ENCODE measurements at regions not wholly inside any gene's neighbourhood (a gene's known extent, or its start where the extent isn't known, plus 50 kb on each side); places are given as distances from the start of the nearest gene placed in this dataset.

GRCh38 chr12:127687181-127687580, 579.8 kb upstream of the TMEM132C start:
- DNase-seq, result no peak

GRCh38 chr12:127688906-127689428, 578.0 kb upstream of the TMEM132C start:
- no peak for DNase-seq

- DNase-seq, result no peak
Measured at GRCh38 chr12:127690161-127690560, 576.8 kb upstream of the TMEM132C start.

- DNase-seq, result no peak
Measured at GRCh38 chr12:127696963-127697362, 570.0 kb upstream of the TMEM132C start.

- no peak for DNase-seq
Measured at GRCh38 chr12:127703026-127703425, 563.9 kb upstream of the TMEM132C start.

GRCh38 chr12:127711108-127711507, 555.9 kb upstream of the TMEM132C start:
- no peak for DNase-seq

GRCh38 chr12:127712561-127712960, 554.4 kb upstream of the TMEM132C start:
- DNase-seq, result no peak

GRCh38 chr12:127716166-127716565, 550.8 kb upstream of the TMEM132C start:
- DNase-seq, result no peak

GRCh38 chr12:127717278-127717677, 549.7 kb upstream of the TMEM132C start:
- DNase-seq, result no peak

GRCh38 chr12:127720334-127720733, 546.6 kb upstream of the TMEM132C start:
- DNase-seq, result no peak

- no peak for DNase-seq
Measured at GRCh38 chr12:127722611-127723010, 544.4 kb upstream of the TMEM132C start.

GRCh38 chr12:127723251-127723650, 543.7 kb upstream of the TMEM132C start:
- DNase-seq, result no peak

GRCh38 chr12:127726671-127727315, 540.2 kb upstream of the TMEM132C start:
- DNase-seq, result no peak

GRCh38 chr12:127728285-127728684, 538.7 kb upstream of the TMEM132C start:
- no peak for DNase-seq

GRCh38 chr12:127728729-127729128, 538.2 kb upstream of the TMEM132C start:
- no peak for DNase-seq

- DNase-seq, result no peak
Measured at GRCh38 chr12:127729381-127729780, 537.6 kb upstream of the TMEM132C start.

- DNase-seq, result no peak
Measured at GRCh38 chr12:127731657-127732056, 535.3 kb upstream of the TMEM132C start.

- DNase-seq, result no peak
Measured at GRCh38 chr12:127742231-127742630, 524.7 kb upstream of the TMEM132C start.

GRCh38 chr12:127745469-127746212, 521.3 kb upstream of the TMEM132C start:
- DNase-seq, result no peak

- DNase-seq, result no peak
Measured at GRCh38 chr12:127749416-127749815, 517.6 kb upstream of the TMEM132C start.

GRCh38 chr12:127750076-127750840, 516.7 kb upstream of the TMEM132C start:
- DNase-seq, result no peak

- DNase-seq, result no peak
Measured at GRCh38 chr12:127752802-127753201, 514.2 kb upstream of the TMEM132C start.

- no peak for DNase-seq
Measured at GRCh38 chr12:127760357-127760756, 506.6 kb upstream of the TMEM132C start.

GRCh38 chr12:127760996-127761395, 506.0 kb upstream of the TMEM132C start:
- no peak for DNase-seq
